Smooth muscle cell (in vitro differentiated cells): ENCODE measurements at regions not wholly inside any gene's neighbourhood (a gene's known extent, or its start where the extent isn't known, plus 50 kb on each side); places are given as distances from the start of the nearest gene placed in this dataset.

ENCODE experiments used
- DNase-seq: peaks from one replicate; lab custom pipeline; 2025; ENCODE audit not compliant: unreplicated experiment; lab: John Stamatoyannopoulos, UW
- H2AFZ ChIP-seq: fragments of 200-600 bp; sonication (generic); 2 replicates; pipeline ENCODE4 v1.6.0; 2016; ENCODE audit warnings: antibody characterized with exemption, low read depth, mild to moderate bottlenecking
- H3F3A ChIP-seq: fragments of 200-600 bp; sonication (generic); 2 replicates; pipeline ENCODE4 v1.6.0; 2017; ENCODE audit warnings: antibody characterized with exemption, low read depth
- H3K27ac ChIP-seq: fragments of 200-600 bp; sonication (generic); 2 replicates; pipeline ENCODE4 v1.5.1; 2016; ENCODE audit warnings: low read depth, mild to moderate bottlenecking
- H3K27me3 ChIP-seq: fragments of 200-600 bp; sonication (generic); 2 replicates; pipeline ENCODE4 v1.6.1; 2016; ENCODE audit warnings: low read depth, mild to moderate bottlenecking
- H3K36me3 ChIP-seq: fragments of 200-600 bp; sonication (generic); 2 replicates; pipeline ENCODE4 v1.5.1; 2016; ENCODE audit warnings: low read depth
- H3K4me1 ChIP-seq: fragments of 200-600 bp; sonication (generic); 2 replicates; pipeline ENCODE4 v1.5.1; 2016; ENCODE audit warnings: low read depth
- H3K4me2 ChIP-seq: fragments of 200-600 bp; sonication (generic); 2 replicates; pipeline ENCODE4 v1.6.0; 2016; ENCODE audit warnings: mild to moderate bottlenecking
- H3K4me3 ChIP-seq: fragments of 200-600 bp; sonication (generic); 2 replicates; pipeline ENCODE4 v1.5.1; 2016; ENCODE audit warnings: mild to moderate bottlenecking
- H3K79me2 ChIP-seq: fragments of 200-600 bp; sonication (generic); 2 replicates; pipeline ENCODE4 v1.6.0; 2016; ENCODE audit warnings: low read depth, mild to moderate bottlenecking
- H3K9ac ChIP-seq: fragments of 200-600 bp; sonication (generic); 2 replicates; pipeline ENCODE4 v1.6.0; 2016; ENCODE audit warnings: low read depth
- H3K9me3 ChIP-seq: fragments of 200-600 bp; sonication (generic); replicated peaks from 2 replicates; pipeline ENCODE4 v1.5.1; 2016; ENCODE audit warnings: low read depth
- H4K20me1 ChIP-seq: fragments of 200-600 bp; sonication (generic); 2 replicates; pipeline ENCODE4 v1.6.0; 2016; ENCODE audit warnings: low read depth
- CTCF ChIP-seq: fragments of 200-600 bp; sonication (generic); IDR thresholded peaks from 2 replicates; pipeline ENCODE4 v1.5.1; 2017; ENCODE audit warnings: borderline replicate concordance, mild to moderate bottlenecking, antibody characterized with exemption; ENCODE audit not compliant: insufficient read depth, poor library complexity, severe bottlenecking
- WGBS: methylation state at CpG from one replicate; pipeline ENCODE4 v1.1.7; 2016; ENCODE audit warnings: low lambda C conversion rate; 5-methylcytosine and 5-hydroxymethylcytosine counted together

GRCh38 chr11:103536335-103536722 lies 427.1 kb downstream of the DYNC2H1 start:
- H4K20me1 ChIP-seq = no peaks in the 10 kb centered on the region
- H3K9ac ChIP-seq = no peak overlapping the region
- no peaks in the 10 kb centered on the region for H3K4me1 ChIP-seq
- no peaks in the 10 kb centered on the region for H3K9me3 ChIP-seq
- 90% methylated on average over 10 of the region's 10 CpGs for WGBS
- no peaks in the 10 kb centered on the region for H3F3A ChIP-seq
- DNase-seq = no peak
- no peaks in the 10 kb centered on the region for H3K36me3 ChIP-seq
- H3K4me3 ChIP-seq = no peak overlapping the region
- H3K4me2 ChIP-seq = no peak overlapping the region
- no peak overlapping the region for H2AFZ ChIP-seq
- TF ChIP-seq CTCF = no peak
- no peaks in the 10 kb centered on the region for H3K79me2 ChIP-seq
- no peak overlapping the region for H3K27ac ChIP-seq
- no peaks in the 10 kb centered on the region for H3K27me3 ChIP-seq

- Histone ChIP-seq H3K79me2 (no peaks in the 10 kb centered on the region), H3K27me3 (no peaks in the 10 kb centered on the region), H4K20me1 (no peaks in the 10 kb centered on the region), H3K9ac (no peak overlapping the region), H3K9me3 (no peaks in the 10 kb centered on the region), H3K4me2 (no peak overlapping the region), H3F3A (no peaks in the 10 kb centered on the region), H3K4me1 (no peaks in the 10 kb centered on the region), H2AFZ (no peak overlapping the region), H3K27ac (no peak overlapping the region), H3K4me3 (no peak overlapping the region), H3K36me3 (no peaks in the 10 kb centered on the region)
- peak; percentile 49 for TF ChIP-seq CTCF
- no peak for DNase-seq
Observed at GRCh38 chr11:103537904-103538502, 428.8 kb downstream of the DYNC2H1 start.

- Histone ChIP-seq H3K4me2 (no peak overlapping the region), H3K27ac (no peak overlapping the region)
- TF ChIP-seq CTCF = no peak
Observed at GRCh38 chr11:103539166-103539565, 429.9 kb downstream of the DYNC2H1 start.

GRCh38 chr11:103541186-103541795 lies 432.1 kb downstream of the DYNC2H1 start:
- Histone ChIP-seq H3K79me2 (no peaks in the 10 kb centered on the region), H3F3A (no peaks in the 10 kb centered on the region), H3K4me2 (no peak overlapping the region), H3K27me3 (no peaks in the 10 kb centered on the region), H4K20me1 (no peaks in the 10 kb centered on the region), H2AFZ (no peak overlapping the region), H3K4me3 (no peak overlapping the region), H3K9ac (no peak overlapping the region), H3K9me3 (no peaks in the 10 kb centered on the region), H3K4me1 (no peaks in the 10 kb centered on the region), H3K36me3 (no peaks in the 10 kb centered on the region), H3K27ac (no peak overlapping the region)
- DNase-seq = no peak
- WGBS = 79% methylated on average over 4 of the region's 4 CpGs
- no peak for TF ChIP-seq CTCF

More at GRCh38 chr11:103539166-103539565, 429.9 kb downstream of the DYNC2H1 start:
- Histone ChIP-seq H2AFZ (no peak overlapping the region), H3F3A (no peaks in the 10 kb centered on the region), H3K27me3 (no peaks in the 10 kb centered on the region), H3K79me2 (no peaks in the 10 kb centered on the region), H3K36me3 (no peaks in the 10 kb centered on the region), H3K4me3 (no peak overlapping the region), H4K20me1 (no peaks in the 10 kb centered on the region), H3K9ac (no peak overlapping the region), H3K4me1 (no peaks in the 10 kb centered on the region), H3K9me3 (no peaks in the 10 kb centered on the region)
- DNase-seq = no peak
